NOMO-1 treated with dmso at 0.1 percent for 144 hours (cell line): ENCODE measurements at regions not wholly inside any gene's neighbourhood (a gene's known extent, or its start where the extent isn't known, plus 50 kb on each side); places are given as distances from the start of the nearest gene placed in this dataset.

ENCODE experiments used
- DNase-seq: peaks from one replicate; lab custom pipeline; 2025; ENCODE audit not compliant: unreplicated experiment; lab: John Stamatoyannopoulos, UW

- DNase-seq = no peak
Observed at GRCh38 chr11:122246874-122247273, 130.9 kb upstream of the BLID start.

GRCh38 chr11:122242731-122243130 lies 126.7 kb upstream of the BLID start:
- DNase-seq = peak; percentile 17

DNA sequence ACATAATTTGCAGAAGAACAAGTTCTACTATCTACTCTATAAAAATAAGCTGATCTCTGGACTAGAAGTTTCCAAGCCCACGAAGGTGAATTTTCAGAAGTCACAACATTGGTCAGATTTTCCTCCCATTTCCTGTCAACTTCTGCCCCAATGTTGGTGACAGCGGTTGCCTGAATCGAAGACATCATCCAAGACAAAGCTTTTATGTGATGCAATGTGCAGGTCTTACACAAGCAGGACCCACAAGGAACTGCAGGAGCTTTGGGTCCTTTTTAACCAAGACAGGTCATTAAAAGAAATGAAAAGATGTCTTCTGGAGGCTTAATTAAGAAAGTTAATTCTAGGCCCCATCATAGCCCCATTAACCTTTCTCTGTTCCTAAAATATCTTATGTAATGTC lies 125.6 kb upstream of the BLID start:
- peak; percentile 13 for DNase-seq

DNA sequence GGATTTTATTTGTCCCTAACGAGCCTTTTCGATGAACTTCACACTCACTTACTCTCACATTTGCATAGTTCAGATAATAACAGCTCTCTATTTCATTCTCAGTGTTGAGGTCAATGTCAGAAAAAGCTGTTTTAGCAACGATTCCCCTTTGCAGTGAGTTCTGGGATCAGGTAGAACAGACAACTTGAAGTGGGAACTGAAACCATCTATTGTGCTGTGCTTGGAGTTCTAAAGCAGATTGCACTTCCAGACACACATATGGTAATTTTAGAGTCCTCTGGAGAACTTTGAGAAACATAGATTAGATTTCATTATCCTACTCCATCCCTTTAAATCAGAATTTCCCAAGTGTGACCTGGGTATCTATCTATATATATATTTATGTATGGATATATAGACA lies 124.6 kb upstream of the BLID start:
- peak; percentile 14 for DNase-seq

GRCh38 chr11:122235615-122236014 lies 119.6 kb upstream of the BLID start:
- no peak for DNase-seq

- DNase-seq = no peak
Observed at GRCh38 chr11:122234780-122235179, 118.8 kb upstream of the BLID start.

DNA sequence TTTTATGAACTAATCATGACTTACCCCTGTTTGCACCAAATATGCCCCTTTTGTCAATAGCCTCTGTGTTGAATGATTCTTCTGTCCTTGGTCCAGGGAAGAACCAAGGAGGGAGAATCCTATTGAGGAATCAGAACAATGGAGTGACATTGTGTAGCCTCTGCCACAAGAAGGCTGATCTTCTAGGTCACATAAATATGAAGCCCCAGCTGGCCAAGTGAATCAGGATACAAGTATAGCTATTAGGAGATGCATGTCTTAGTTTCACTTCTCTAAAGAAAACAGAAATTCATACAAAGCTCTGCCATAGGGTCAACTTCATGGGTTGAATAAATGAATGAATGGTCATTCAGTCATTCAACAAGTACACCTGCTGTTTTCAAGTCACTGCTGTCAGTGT lies 118.2 kb upstream of the BLID start:
- DNase-seq = peak; percentile 44

DNA sequence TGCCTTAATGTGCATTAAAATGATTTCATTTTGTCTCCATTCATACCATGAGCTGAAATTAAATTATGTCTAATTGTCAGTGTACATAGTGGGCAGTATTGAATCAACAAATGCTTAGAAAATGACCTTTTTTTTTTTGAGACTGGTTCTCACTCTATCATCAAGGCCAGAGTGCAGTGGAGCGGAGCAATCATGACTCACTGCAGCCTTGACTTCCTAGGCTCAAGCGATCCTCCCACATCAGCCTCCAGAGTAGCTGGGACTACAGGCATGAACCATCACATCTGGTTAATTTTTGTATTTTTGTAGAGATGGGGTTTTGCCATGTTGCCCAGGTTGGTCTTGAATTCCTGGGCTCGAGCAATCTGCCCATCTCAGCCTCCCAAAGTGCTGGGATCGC lies 117.0 kb upstream of the BLID start:
- no peak for DNase-seq

GRCh38 chr11:122230385-122230755 lies 114.4 kb upstream of the BLID start:
- no peak for DNase-seq

DNA sequence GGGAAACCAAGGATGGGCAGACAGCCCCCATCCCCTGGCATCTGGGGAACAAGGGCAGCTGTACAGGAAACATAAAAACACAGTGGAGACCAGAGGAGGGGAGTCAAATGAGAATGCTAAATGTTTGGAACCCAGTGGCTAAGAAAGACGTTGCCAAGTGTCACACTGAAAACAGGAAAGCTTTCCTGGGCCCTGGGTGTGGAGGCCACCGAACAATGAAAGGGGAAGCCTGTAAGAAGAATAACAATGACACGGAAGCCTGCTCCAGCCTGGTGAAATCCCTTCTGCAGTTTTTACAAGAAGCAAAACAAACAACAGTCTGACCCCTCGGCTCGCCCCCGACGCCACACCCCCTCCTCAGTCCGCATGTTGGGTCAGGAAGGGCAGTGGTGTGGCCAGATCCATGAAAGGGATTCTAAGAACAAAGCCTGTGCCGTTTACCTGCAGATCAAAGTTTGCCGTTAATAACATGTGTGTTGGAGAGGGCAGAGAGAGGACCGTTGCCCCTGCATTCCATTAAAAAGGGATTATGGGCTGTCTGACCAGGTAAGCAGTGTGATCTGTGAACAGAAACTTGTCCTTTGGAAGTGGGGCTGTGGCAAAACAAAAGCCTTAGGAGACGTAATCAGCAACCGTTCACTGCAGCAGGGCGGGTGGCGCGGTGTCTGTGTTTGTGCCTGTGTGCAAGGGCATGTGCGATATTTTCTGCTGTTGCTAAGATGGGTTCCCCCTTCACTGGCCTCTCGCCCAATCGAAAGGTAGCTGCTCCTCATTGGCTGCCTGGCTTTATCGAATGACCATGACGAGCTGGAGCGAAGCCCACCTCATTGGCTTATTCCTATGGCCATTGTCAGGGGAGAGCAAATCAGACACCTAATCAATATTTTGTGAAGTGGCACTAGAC lies 113.7 kb upstream of the BLID start:
- DNase-seq = no peak

GRCh38 chr11:122229078-122229477 lies 113.1 kb upstream of the BLID start:
- DNase-seq = no peak

GRCh38 chr11:122226810-122227379 lies 110.9 kb upstream of the BLID start:
- no peak for DNase-seq

GRCh38 chr11:122224867-122225266 lies 108.9 kb upstream of the BLID start:
- no peak for DNase-seq

- no peak for DNase-seq
Observed at GRCh38 chr11:122220321-122220720, 104.3 kb upstream of the BLID start.

GRCh38 chr11:122219791-122220190 lies 103.8 kb upstream of the BLID start:
- DNase-seq = no peak

DNA sequence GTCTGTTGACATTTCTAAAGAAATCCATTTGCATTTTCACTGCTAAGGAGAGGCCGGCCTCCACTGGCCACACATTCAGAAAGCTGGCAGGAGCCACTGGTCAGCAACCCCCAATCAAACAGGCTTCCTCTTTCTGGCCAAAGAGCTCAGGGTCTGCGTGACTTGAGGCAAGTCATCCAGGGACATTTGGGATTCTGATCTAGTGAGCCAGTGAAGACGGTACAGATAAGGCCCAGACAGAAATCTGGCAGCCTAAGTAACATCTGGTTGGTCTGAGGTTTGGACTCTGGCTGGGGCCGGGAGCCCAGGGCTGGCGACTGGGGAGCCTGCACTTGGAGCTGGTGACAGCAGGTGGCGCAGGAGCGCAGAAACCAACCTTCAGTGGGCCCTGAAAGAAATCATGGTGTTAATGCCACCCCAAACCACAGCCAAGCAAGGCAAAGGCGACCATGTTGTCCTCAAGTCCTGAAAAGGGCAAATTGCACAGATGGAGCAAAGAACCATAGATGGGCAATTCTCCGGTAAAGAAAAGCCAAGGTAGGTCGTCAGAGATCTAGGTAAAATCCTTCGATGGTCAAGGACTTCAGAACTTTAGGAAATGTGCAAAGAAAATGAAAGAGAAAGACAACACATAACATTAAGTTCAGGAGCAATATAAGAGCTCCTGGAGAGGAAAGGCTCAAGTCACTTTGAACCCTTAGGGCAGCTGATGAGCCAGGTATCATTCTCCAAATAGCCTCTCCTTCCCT lies 99.4 kb upstream of the BLID start:
- DNase-seq = peak; percentile 28

GRCh38 chr11:122214567-122214966 lies 98.6 kb upstream of the BLID start:
- DNase-seq = no peak

DNA sequence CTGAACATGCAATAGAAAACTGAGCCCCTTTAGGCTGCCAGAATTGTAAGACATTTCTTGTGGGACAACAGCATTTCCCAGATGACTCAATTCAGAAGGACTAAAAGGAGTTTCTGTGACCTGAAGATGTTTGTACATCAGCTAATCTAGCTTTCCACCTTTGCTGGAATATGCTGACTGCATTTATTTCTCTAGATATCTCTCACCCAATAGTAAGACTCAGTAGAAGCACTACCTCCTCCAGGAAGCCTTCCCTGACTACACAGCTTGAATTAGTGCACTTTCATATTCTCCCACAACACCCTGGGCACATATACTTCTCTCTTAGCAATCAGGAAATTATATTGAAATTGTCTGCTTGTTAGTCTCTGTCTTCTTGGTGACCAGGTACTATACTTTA lies 98.1 kb upstream of the BLID start:
- no peak for DNase-seq

DNA sequence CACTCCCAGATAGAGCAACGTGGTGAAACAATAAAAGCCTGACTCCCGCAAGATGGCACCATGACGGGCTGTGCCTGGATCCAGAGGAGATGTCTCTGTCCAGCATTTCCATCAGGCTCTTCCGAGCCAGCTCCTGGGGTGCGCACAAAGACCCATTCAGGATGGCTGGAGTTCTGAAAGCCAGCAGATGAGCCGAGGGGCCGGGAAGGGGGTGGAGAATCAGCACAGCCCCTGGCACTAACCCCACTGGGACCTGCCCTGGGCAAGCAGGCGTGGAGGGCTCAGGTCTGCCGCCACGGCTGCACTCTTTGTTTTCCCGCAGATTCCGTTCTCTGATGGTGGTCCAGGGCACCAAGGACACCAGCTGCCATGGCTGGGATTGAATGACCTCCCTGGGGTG lies 97.2 kb upstream of the BLID start:
- DNase-seq = no peak

GRCh38 chr11:122210367-122210997 lies 94.5 kb upstream of the BLID start:
- DNase-seq = no peak

GRCh38 chr11:122209619-122210366 lies 93.8 kb upstream of the BLID start:
- DNase-seq = no peak
